SK-MEL-5 (cell line): ENCODE measurements at regions not wholly inside any gene's neighbourhood (a gene's known extent, or its start where the extent isn't known, plus 50 kb on each side); places are given as distances from the start of the nearest gene placed in this dataset.
"Not testable (repeated sequence)": the region's sequence is repeated elsewhere in the genome, so short reads cannot be mapped to it uniquely, and the experiment has no call there.

Source experiments
- DNase-seq: peaks from one replicate; pipeline ENCODE4 v3.0.0-alpha.2; 2016; ENCODE audit warnings: low read depth, low spot score
- in situ Hi-C: cut with HindIII; loops from 2 replicates; pipeline ENCODE4 v1.10.0; 2016; ENCODE audit warnings: low sequenced_read_pairs, high pct_unique_total_duplicates, low pct_unique_long_range_greater_than_20kb

DNA sequence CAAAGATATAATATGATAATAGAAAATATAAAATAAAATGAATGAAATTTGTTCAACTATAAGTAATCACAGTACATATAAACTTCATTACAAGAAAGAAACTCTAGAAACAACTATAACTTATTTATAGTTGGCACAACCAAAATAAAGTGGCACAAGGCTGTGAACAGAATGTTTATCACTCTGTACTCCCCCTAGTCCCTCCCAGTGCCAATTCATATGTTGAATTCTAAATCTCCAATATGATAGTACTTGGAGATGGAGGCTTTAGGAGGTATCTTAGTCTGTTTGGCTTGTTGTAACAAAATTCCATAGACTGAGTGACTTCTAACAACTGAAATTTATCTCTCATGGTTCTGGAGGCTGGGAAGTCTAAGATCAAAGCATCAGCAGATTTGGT is 145.0 kb upstream of the TMEM229A start:
- DNase-seq, result no peak
- in situ Hi-C loops, result no loop called here

DNA sequence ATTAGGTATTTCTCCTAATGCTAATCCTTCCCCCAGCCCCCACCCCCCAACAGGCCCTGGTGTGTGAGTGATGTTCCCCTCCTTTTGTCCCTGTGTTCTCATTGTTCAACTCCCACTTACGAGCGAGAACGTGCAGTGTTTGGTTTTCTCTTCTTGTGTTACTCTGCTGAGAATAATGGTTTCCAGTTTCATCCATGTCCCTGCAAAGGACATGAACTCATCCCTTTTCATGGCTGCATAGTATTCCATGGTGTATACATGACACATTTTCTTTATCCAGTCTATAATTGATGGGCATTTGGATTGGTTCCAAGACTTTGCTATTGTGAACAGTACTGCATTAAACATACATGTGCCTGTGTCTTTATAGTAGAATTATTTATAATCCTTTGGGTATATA is 138.9 kb upstream of the TMEM229A start:
- DNase-seq, result not testable (repeated sequence)
- in situ Hi-C loops, result loop anchor here (25.0 kb wide), 1 partner anchor 640 kb away; no protein-coding TSS in a partner anchor

DNA sequence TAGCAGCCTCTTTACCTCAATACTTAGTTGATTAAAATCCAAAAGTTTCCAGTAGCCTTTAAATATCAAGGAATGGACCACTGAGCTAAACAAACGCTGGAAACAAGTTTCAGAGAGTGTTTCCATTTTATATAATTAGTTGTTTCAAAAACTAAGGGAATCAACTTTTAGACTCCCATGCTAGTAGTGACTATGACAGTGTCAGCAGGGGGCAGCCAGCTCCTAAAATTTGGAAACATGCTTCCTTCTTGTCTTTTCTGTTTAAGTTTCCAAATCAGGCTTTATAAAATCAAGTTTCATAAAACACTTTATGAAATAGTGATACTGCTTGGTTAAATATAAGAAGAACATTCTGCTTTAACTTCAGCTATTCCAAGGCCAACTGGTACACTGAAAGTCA is 138.2 kb upstream of the TMEM229A start:
- in situ Hi-C loops, result loop anchor here (25.0 kb wide), 1 partner anchor 641 kb away; no protein-coding TSS in a partner anchor
- DNase-seq, result peak; percentile 75

DNA sequence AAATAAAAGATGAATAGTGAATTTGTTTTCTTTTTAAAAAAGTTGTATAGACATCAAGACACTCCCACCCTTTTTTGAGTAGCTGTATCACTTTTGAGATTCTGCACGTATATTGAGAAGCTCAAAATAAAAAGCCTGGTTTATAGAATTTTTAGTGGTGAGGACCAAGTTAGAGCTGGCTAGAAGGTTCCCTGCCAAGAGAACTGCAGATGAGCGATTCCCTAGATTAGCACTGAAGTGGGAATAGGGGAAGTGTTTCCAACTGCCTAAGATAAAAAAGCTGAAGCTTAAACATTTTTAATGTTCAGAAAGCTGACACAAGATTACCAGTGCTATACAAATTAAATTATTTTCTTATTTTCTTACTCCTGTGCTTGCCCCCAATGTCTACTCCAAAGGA is 135.7 kb upstream of the TMEM229A start:
- in situ Hi-C loops, result loop anchor here (25.0 kb wide), 1 partner anchor 644 kb away; no protein-coding TSS in a partner anchor
- no peak for DNase-seq

DNA sequence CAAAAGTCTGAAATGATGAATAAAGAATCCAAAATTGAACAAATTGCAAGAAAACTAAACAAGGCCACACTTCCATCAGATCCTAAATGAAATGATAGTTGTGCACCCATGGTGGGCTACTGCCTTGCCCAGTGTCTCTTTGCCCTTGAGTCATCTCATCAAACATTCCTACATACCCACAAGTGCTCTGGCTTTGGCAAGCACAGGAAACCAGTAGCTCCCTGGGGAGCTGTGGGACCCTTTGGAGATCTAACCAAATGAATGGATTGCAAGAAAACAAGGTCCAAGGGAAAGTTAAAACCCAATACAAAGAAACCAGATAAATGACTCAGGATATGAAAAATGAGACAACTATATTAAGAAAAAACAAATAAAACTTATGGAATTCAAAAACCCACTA is 129.8 kb upstream of the TMEM229A start:
- in situ Hi-C loops, result loop anchor here (25.0 kb wide), 1 partner anchor 650 kb away; no protein-coding TSS in a partner anchor
- peak; percentile 24 for DNase-seq

DNA sequence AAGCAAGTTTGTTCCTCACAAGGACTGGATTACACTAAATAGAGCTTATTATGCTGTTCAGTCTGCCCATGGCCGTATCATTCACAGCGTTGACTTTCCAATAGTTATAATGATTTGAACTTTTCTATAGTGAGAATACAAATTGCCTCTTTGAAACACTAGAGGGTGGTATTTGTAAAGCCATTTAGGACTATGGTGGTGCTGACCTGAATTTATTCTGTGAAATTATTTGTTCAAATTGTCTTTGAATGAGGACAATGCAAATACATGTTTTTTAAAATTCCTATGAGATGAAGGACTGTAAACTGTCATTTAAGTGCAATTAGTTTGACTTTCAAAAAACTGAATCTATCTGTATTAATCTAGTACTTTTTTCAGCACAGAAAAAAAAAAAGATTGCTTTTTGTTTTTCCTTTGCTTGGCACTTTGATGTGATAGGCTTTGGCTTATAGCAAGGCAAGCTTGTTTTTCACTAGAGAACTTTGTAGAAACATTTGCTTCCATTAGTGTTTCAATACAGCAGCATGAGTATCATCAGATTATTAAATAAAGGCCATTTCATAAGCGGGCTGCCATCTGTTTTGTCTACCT is 122.7 kb upstream of the TMEM229A start:
- DNase-seq, result peak; percentile 78

DNA sequence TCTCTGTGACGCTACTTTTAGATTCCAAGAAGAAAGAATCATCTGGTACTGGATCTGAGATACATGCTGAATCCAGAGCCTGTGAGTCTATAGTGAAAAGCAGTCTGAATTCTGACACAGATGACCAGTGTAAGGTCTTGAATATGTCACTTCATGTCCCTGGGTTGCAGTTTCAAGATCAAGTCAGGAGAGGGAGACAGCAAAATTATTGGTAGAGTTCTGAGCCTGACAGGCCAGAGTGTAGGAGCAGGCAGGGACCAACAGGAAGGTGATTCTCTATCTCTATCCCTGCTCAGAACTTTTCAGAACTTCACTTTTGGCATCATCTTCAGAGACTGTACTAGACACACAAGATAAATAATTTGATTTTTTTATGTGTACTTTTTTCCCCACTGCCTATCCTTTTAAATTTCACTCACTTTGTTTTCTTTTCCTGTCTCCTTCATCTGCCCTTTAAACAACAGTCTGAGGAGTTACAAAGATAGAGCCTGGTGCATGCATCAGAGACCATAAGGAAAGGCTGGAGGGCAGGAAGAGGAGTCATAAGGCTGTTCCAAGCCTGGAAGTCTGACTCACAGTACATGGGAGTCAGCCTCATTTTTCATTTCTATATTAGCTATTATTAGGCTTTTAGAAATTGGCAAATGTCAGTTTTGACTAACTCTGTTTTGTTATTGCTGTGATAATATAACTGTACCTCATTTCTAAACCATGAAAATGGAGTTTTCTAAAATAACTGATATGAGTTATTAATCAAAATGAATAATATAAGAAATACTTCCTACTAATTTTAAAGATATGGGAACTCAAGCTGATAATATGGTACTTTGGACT is 120.2 kb upstream of the TMEM229A start:
- in situ Hi-C loops, result loop anchor here (25.0 kb wide), 1 partner anchor 659 kb away; no protein-coding TSS in a partner anchor
- peak; percentile 89 for DNase-seq

More for the DNA sequence above, 122.7 kb upstream of the TMEM229A start:
- in situ Hi-C loops, result loop anchor here (25.0 kb wide), 1 partner anchor 657 kb away; no protein-coding TSS in a partner anchor

DNA sequence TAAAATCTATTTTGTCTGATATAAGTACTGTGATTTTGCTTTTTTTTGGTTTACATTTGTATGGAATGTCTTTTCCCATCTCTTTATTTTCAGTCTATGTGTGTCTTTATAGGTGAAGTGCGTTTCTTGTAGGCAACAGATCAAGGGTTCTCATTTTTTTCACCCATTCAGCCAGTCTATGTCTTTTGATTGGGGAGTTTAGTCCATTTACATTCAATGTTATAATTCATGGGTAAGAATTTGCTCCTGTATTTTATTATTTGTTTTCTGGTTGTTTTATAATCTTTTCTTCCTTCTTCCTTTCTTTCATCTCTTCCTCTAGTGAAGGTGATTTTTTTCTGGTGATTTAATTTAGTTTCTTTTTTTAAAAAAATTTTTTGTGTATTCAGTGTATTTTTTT is 104.8 kb upstream of the TMEM229A start:
- in situ Hi-C loops, result no loop called here
- no peak for DNase-seq

DNA sequence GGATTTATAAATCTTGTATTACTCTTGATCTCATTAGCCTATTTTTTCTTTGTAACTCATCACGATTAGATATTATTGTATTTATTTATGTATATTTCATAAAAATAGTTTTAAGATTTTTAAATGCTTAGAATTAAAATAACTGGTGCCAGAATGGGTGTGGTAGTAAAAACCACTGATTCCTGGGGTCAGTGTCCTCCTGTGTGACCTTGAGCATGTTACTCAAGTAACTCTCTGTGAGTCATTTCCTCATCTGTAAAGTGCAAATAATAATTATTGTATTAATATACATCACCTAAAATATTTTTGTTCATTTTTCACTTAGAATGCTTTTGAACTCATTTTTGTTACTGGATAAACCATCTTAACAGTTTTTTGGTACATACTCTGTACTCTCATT is 91.3 kb upstream of the TMEM229A start:
- DNase-seq, result no peak
- in situ Hi-C loops, result no loop called here

DNA sequence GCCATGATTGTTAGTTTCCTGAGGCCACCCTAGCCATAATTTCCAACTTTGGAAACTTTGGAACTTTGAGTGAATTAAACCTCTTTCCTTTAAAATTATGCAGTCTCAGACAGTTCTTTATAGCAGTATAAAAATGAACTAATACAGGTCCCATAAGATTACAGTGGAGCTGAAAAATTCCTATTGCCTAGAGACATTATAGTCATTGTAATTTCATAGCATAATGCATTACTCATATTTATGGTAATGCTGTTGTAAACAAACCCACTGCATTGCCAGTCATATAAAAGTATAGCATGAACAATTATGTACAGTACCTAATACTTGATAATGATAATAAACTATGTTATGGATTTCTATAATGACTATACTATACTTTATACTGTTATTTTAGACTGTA is 88.0 kb upstream of the TMEM229A start:
- in situ Hi-C loops, result no loop called here
- DNase-seq, result no peak

DNA sequence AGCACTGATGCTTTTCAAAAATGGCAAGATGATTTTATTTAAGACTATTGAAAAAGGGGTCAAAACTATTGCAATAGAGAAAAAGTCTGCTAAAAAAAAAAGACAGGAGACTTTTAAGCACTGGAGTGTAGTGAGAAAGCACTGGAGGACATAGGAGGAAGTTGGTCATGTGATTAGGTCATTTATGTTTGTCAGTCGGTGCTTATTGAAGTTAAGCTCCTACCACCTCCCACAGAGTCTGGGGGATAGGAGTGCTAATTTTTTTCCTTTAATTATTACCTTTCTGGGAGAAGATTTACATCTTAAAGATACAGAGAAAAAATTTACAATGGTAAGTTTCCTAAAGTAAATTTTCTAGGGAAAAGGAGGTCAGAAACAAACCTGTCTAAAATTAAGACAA is 80.2 kb upstream of the TMEM229A start:
- no peak for DNase-seq
- in situ Hi-C loops, result no loop called here

DNA sequence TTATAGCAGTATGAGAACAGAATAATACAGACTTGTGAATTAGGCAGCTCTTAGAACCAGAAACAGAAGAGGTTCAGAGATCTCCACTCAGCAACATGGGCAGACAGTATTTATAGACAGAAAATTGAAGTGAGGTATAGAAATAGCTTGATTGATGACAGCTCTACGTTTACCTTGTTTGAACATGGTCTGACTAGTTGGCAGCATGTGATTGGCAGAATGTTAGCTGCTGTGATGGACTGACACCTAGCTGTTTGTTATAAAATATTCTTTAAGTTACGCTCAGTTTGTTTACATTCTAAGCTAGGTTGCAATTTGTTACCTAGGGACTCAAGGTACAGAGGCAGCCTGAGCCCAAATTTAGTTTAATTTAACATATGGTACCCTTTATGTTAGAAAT is 73.7 kb upstream of the TMEM229A start:
- no peak for DNase-seq
- in situ Hi-C loops, result no loop called here

DNA sequence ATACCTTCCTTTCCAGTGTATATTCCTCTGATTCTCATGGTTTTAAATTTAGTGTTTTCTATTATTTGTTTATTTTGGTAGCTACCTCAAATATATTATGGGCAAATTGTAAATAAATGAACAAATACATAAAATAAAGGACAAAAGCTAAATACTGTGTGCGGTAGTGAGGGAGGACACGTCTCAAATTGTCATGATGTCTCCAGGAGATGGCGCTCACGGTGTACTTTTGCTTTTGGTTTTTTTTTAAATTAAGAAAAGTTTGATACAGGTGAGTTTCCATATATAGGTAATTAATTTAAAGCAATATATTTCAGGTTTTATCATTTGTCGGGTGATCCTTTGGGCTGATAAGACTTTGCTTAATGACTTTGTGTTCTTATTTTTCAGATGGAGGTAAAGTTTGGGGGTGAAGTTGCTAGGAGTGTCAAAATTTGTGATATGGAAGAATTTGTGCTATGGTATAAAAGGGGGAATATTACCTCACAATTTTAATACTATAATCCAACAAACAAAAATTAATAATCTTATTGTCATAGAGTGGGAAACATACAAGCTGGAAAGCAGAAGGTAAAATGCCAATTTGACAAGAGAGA is 68.4 kb upstream of the TMEM229A start:
- peak; percentile 63 for DNase-seq
- in situ Hi-C loops, result no loop called here

DNA sequence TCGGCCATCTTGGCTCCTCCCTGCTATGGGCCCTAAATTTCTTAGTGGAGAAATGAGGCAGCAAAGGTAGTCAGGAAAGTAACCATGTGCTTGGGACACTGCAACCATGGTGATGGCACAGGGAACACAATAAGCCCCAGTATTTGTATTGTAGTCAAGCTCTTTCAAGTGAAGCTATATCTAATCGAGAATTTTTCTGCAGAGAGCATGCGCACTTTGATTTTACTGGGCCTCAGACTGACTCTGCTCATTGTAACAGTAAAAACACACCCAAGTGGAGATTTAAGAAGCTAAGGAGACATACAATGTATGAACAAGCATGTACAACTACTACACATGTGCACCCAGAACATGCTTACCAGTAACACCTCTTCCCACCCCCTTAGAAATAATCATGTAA is 67.3 kb upstream of the TMEM229A start:
- in situ Hi-C loops, result no loop called here
- DNase-seq, result no peak

DNA sequence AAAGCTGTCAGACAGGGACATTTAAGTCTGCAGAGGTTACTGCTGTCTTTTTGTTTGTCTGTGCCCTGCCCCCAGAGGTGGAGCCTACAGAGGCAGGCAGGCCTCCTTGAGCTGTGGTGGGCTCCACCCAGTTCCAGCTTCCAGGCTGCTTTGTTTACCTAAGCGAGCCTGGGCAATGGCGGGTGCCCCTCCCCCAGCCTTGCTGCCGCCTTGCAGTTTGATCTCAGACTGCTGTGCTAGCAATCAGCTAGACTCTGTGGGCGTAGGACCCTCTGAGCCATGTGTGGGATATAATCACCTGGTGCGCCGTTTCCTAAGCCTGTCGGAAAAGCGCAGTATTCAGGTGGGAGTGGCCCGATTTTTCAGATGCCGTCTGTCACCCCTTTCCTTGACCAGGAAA is 66.7 kb upstream of the TMEM229A start:
- in situ Hi-C loops, DNase-seq: not testable (repeated sequence)

DNA sequence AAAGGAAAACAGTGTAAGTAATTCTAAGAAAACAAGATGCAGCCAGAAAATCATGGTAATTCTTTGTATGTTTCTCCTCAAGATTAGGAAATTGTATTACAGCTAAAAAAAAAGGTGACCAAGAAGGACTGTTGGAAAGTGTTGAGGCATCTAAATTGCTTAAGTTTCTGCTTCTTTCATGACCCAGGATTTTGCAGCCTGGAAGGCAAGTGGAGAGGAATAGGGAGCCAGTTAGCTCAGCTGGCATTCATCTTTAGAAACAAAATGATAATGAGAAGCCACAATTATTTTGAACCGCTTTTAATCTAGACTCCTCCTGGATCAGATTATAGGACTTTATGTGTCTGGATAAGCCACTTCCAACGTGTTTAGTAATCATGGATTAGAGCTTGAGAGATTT is 56.8 kb upstream of the TMEM229A start:
- no peak for DNase-seq
- in situ Hi-C loops, result no loop called here

DNA sequence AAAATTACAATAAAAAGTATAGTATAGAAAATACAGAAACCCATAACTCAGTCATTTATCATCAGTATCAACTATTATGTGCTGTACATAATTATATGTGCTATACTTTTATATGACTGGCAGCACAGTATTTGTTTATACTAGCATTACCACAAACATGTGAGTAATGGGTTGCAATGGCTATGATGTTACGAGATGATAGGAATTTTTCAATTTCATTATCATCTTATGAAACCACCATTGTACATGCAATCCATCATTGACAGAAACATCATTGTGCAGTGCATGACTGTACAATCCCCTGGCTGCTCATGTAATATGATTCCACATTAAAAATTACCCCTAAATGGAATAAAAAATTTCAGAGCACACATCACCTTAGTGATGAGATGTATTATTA is 55.7 kb upstream of the TMEM229A start:
- peak; percentile 55 for DNase-seq
- in situ Hi-C loops, result no loop called here

DNA sequence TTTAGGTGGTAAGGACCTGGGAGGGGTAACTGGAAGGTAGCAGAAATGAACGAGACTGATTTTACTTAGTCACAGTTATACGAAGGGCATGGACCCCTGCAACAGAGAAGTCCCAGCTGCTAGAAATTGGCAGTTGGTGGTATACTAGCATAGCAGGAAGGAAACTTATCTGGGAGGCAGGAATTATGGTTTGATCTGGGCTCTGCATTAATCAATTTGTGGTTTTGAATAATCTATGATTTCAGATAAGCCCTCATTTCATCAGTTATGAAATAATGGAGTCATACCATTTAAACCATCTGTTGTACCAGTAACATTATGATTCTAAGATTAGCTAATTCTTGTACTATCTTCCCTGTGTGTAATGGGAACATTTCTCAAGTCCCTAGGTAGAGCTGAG is 54.0 kb upstream of the TMEM229A start:
- in situ Hi-C loops, result no loop called here

More for the DNA sequence above, 54.0 kb upstream of the TMEM229A start:
- DNase-seq, result no peak
